ENCODE measurements at regions not wholly inside any gene's neighbourhood (a gene's known extent, or its start where the extent isn't known, plus 50 kb on each side); places are given as distances from the start of the nearest gene placed in this dataset.

- peak; percentile 69 for TF ChIP-seq ZNF398 (tag by site-specific recombination; IDR thresholded peaks at IDR 0.05)
- TF ChIP-seq ZNF23 (tag by site-specific recombination; IDR thresholded peaks at IDR 0.05; ENCODE audit: borderline replicate concordance) = no peak
- no peak for TF ChIP-seq ZSCAN16 (tag by site-specific recombination; IDR thresholded peaks at IDR 0.05)
- no peak for TF ChIP-seq KLF9 (tag by site-specific recombination; IDR thresholded peaks at IDR 0.05; ENCODE audit: low read depth)
- TF ChIP-seq ZBTB21 (tag by site-specific recombination; IDR thresholded peaks at IDR 0.05) = no peak
- peak; percentile 45 for TF ChIP-seq ZNF423 (tag by site-specific recombination; IDR thresholded peaks at IDR 0.05)
- TF ChIP-seq RBAK (tag by site-specific recombination; IDR thresholded peaks at IDR 0.05) = no peak
- no peak for TF ChIP-seq SALL2 (tag by site-specific recombination; IDR thresholded peaks at IDR 0.05; ENCODE audit: borderline replicate concordance)
- TF ChIP-seq ZNF335 (tag by site-specific recombination; conservative IDR thresholded peaks at IDR 0.05) = no peak; the same call in 1 of the 2 replicates
- no peak for TF ChIP-seq ZNF792 (tag by site-specific recombination; IDR thresholded peaks at IDR 0.05)
- TF ChIP-seq ZEB2 (tag by site-specific recombination; IDR thresholded peaks at IDR 0.05) = 0 out of 2 replicates have a peak, but pooled peaks have one; percentile 41
- no peak for TF ChIP-seq BCL11B (tag by site-specific recombination; IDR thresholded peaks at IDR 0.05; ENCODE audit: low read depth)
- no peak for TF ChIP-seq ZNF132 (tag by site-specific recombination; IDR thresholded peaks at IDR 0.05; ENCODE audit: borderline replicate concordance)
- TF ChIP-seq AEBP2 (tag by site-specific recombination; IDR thresholded peaks at IDR 0.05; ENCODE audit: borderline replicate concordance) = no peak
- TF ChIP-seq PRDM4 (tag by site-specific recombination; IDR thresholded peaks at IDR 0.05) = 0 out of 2 replicates have a peak, but pooled peaks have one; percentile 11
- TF ChIP-seq ZBTB20 (tag by site-specific recombination; IDR thresholded peaks at IDR 0.05) = peak; percentile 47; the same call in 1 of the 2 replicates
- peak; percentile 96 for TF ChIP-seq ZSCAN30 (tag by site-specific recombination; IDR thresholded peaks at IDR 0.05)
- peak; percentile 61; the same call in 1 of the 2 replicates for TF ChIP-seq ZNF843 (tag by site-specific recombination; IDR thresholded peaks at IDR 0.05)
- TF ChIP-seq ZNF677 (tag by site-specific recombination; IDR thresholded peaks at IDR 0.05) = no peak
- no peak for TF ChIP-seq ZSCAN23 (tag by site-specific recombination; IDR thresholded peaks at IDR 0.05)
Observed at GRCh38 chr13:21812192-21812626, 141.3 kb downstream of the FGF9 start (continued).

- Histone ChIP-seq H3K4me3 (ENCODE audit: low read depth, low read length) (no peak overlapping the region), H3K9me3 (ENCODE audit: control insufficient read depth, insufficient read depth, low read depth, low read length) (no peaks in the 10 kb centered on the region), H3K4me1 (ENCODE audit: control insufficient read depth, insufficient read depth, low read length) (0 out of 2 replicates have a peak, but pooled peaks cover 7% of the 10 kb centered on the region), H3K36me3 (ENCODE audit: control insufficient read depth in 2 of 2, insufficient read depth in 1 of 2, low read length in 2 of 2) (no peaks in the 10 kb centered on the region), H3K27ac (ENCODE audit: extremely low read depth, low read depth, low read length) (no peak overlapping the region)
- ChIA-PET CTCF (interaction anchor here (0.7 to 0.8 kb wide), 2 partner anchors 8 to 485 kb away, joined by 4 read pairs; no protein-coding TSS in a partner anchor), POLR2A (no interaction called here)
- TF ChIP-seq KLF9 (tag by site-specific recombination; IDR thresholded peaks at IDR 0.05; ENCODE audit: low read depth) (no peak), ZIC2 (tag by site-specific recombination; IDR thresholded peaks at IDR 0.05) (no peak)
Observed at GRCh38 chr13:21813110-21813509, 142.2 kb downstream of the FGF9 start.
